HG03469 (cell line): ENCODE measurements at regions not wholly inside any gene's neighbourhood (a gene's known extent, or its start where the extent isn't known, plus 50 kb on each side); places are given as distances from the start of the nearest gene placed in this dataset.
"Not testable (repeated sequence)": the region's sequence is repeated elsewhere in the genome, so short reads cannot be mapped to it uniquely, and the experiment has no call there.

Experiments used
- ATAC-seq: cut with Tn5 transposase; IDR thresholded peaks from one replicate; pipeline ENCODE4 v1.9.1; 2021; ENCODE audit warnings: mild to moderate bottlenecking, moderate library complexity, moderate number of reproducible peaks; ENCODE audit not compliant: unreplicated experiment

DNA sequence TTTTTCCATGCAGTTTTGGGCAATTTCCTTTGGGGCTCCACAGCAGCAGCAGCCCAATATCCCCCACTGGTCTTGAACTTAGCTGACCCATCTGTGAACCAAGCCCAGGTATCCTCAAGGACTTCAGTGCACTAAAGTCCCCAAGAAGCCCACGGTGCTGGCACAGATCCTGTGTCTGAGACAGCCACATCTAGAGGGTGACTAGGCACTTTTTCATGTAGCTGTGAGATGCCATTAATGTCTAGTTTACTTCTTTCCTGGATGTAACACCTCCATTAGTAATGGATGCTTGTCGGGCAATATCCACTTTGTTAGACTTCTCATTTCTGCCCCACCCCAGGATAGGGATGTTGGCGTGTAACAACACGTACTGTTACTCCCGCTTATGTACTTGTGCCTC lies 117.9 kb downstream of the GPCPD1 start:
- ATAC-seq = no peak

DNA sequence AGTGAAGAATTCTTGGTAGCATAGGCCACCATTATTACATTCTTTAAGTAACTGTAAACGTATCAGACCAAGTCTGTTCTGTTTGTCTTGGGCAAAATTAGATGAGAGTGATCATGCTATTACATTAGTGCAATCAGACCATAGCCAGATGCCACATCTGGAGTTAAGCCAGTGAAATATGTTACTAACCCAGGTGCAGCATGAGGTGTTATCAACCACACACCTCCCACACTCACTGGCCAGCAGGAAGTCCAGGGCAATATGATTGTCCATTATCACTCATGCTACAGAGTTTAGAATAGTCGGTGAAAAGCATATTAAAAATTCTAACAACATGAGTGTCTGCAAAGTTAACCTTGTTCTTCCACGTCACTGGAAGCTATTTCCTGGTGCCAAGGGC lies 119.4 kb downstream of the GPCPD1 start:
- ATAC-seq = no peak

DNA sequence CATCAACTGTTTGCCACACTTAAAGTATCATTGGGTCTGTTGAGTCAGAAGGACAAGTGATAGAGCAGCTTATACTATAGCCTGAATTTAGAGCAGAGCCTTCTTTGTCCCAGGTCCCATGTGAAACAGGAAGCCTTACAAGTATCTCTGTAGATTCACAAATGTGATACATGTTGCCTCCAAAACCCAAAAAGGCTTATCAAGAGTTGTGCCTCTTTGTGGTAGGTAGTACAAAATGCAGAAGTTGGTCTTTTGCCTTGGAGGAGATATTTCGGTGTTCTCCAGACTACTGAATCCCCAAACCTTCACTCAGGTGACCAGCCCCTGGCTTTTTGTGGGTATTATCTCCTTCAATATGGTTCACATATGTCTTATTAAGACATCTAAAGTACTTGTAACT lies 121.2 kb downstream of the GPCPD1 start:
- no peak for ATAC-seq

DNA sequence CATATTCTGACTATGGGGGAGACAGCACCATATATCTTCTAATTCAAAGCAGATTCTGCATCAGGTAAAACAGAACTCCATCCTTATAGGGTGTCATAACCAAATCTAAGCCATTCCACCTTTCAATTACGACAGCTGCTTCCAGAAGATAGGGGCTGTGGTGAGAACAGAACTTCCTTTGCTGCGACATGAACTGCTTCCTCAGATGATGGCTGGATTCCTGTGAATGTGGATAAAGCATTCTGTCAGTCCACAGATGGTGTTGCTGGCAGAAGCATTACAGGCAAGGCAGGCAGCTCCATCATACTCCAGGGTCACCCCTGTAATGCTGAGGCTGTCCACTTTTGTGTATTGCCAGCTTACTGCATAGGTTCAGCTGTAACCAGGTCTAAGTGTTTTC lies 122.0 kb downstream of the GPCPD1 start:
- ATAC-seq = no peak

DNA sequence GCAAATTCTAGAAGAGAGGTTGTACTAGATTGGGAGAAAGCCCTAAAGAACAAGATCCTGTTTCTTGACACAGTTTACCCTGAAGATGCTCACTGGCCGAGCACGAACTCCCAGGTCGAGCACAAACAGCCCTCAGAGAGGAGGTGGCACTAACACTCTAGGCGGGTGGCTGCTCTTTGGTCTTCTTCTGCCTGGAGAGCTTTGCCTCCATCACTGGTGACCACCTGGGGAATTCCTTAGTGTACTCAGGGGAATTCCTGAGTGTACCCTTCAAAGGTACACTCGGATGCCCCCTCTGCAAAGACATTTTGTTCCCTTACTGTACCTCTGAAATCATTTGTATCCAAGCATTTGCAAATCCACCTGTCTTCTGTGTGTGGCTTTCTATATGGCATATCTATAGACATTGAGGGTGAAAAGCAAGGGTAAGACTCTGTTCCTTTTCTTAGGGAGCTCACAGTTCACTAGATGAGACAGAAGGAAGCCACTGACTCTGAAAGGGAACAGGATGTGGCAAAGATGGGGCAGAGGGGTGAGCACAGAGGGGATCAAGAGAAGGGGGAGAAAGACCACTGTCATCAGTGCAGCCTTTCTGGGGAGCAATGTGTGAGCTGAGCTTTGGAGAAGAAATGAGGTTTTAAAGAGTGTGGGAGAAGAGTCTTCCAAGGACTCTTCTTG lies 124.3 kb downstream of the GPCPD1 start:
- ATAC-seq = no peak

DNA sequence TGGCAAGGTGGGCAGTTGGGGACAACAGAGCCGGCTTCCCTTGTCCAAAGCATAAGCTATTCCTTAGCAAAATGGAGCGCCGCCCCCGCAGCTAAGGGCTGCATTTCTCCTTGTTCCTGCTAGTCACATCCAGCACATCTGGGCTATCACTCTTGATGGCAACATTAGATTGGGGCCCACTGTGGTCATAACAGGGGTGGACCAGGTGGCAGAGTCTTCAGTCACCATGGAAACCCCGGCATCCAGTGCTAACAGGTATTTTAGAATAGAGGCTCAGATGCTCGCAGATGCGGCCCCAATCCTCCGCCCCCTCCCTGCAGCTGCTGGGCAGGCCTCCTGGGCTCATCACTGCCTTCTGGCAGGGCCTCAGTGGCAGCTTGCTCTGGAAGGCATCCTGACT lies 125.9 kb downstream of the GPCPD1 start:
- ATAC-seq = no peak

DNA sequence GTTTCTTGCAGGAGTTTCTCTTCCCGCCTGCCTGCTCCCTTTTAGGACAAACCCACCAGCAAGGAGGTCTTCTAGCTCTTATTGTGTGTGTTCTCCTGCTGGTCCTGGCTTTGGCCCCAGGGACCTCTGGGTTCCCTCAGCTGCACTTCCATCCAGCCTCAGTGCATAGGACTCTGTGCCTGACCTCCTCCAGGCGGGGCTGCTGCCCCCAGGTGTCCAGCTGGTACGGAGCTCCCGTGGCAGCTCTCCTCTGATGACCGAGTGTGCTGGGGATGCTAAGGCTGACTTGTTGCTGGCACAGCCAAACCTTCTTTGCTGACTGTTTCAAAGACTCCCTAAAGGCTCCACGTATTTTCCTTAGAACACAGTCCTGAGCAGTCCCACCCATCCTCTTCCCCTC lies 126.5 kb downstream of the GPCPD1 start:
- ATAC-seq = no peak

DNA sequence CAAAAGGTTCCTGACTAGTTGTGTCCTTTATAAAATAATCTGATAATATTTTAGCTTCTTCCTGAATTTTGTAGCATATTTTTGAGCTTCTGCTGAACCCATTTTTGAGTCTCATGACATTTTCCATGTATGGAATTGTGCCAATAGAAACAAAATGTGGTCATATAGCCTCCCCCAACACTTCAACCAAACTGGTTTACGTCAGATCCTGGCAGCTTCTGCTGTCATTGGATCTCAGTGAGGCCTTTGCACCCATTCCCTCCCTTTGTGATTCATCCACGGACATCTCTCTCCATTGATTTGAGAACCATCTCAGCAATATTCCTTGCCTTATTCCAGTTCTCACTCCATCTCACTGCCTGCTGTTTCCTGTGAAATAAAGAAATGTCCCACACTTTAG lies 128.0 kb downstream of the GPCPD1 start:
- ATAC-seq = no peak

DNA sequence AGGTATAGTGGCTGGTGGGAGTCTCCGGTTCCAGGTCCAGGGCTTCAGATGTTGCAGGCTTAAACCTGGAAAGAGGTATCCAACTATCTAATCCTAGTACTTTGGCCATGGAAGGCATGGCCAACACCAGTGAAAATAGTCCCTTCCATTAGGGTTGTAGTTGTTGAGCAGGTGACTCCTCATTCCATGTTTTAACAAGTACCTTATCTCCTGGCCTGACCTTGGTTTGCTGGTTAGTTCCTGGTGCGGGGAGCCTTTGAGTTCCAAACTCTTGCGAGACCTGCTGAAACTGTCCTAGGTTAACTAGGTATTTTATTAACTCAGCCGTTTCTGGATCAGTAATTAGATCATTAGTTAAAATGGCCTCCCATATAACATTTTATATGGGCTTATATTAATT lies 128.9 kb downstream of the GPCPD1 start:
- no peak for ATAC-seq

DNA sequence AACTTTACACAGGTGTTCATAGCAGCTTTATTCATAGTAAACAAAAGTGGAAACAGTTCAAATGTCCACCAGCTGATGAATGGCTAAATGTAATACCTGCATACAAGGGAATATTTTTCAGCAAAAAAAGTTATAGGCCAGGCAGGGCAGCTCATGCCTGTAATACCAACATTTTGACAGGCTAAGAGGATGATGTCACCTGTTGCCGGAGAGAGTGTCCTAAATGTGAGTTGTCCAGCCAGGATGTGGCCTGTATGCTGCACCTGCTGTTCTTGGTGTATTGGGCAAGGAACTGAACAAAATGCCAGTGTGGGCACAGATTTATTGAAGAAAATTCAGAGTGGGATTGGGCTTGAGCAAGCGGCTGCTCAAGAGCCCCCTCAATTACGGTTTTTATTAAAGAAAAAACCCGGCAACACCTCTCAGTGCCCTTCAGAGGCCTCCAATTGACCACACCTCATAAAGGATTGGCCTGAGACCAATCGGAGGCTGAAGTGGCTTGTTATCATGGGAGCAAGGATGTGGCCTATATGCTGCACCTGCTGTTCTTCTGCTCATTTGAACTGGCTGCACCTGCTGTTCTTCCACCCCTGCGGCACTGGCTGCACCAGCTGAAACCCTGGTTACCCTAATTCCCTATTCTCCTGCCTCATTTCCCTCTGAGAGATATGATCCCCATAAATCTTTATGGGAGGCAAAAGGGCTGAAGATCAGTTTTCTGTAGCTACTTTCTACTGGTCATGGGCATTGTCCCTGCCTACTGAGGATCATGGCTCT lies 129.8 kb downstream of the GPCPD1 start:
- no peak for ATAC-seq

DNA sequence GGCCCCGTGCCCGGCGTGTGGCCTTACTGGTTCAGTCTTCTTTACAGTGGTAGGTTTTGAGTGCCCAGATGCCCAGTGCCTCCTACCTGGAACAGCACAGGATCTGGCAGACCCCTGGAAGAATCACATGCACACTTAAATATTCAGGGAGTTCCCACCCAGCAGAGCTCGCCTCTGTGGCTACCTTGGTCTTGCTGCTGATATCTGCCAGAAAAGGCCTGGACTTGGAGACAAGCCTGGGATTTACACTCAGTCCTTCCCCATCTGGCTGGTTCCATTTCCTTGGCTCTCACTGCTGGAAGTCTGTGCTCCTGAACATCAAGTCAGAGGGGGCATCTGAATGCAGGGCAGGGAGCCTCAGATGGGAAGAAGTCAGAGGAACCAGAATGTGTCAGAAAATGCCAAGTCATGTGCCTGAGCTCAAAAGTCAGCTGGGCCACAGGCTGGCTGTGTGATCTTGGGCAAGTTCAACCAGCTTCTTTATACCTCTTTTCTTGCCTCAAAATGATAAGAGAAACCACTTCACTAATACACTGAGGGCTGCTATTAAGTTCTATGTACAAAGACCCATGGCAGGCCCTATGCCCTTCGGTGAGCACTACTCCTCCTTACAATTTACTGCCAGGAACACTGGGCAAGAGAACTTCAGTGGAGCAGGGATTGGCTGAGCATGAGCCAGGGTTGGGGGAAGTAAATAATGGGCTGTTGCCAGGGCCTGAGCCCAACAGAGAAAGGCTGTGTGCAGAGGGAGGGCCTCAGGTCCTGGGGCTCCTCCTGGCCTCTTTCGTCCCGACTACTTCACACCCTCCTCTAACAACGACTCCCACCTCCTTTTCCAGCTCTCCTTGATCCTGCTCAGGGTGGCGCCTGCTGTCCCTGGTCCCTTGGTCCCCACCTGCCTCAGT lies 135.9 kb downstream of the GPCPD1 start:
- no peak for ATAC-seq

DNA sequence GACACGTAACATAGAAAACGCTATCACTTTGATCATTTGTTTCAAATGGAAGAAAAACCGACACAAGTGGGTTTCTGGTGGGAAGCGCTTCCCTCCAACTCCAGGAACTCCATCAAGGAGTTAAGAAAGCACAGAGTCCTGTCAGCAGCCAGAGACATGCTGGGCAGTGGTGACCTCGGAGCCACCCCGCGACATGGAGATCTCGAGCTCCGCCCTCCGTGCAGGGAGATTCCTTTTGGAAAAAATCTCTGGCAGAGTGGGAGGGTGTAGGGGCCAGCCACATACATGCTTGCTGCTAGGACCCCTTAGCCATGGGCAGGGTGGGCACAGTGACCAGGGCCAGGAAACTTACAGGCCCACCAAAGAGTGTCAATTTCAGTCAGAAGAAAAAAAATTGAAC lies 138.9 kb downstream of the GPCPD1 start:
- ATAC-seq = not testable (repeated sequence)

DNA sequence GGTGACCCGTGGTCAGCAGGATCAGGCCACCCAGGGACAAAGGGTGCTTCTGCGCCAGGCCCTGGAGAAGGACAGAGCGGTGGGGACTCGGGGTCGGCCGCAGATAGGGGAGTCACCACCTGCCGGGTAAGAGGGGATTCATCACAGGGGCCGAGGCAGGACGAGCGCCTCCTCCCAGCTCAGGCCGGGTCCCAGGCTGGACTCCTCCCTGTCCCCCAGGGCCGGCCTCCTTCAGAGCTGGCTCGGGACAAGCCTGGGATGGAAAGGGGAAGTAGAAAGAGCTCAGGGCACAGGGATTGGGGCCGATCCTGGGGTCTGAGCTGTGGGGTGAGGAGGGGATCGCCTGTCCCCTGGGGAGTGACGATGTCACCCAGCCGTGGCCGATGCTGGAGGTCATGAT lies 139.4 kb downstream of the GPCPD1 start:
- no peak for ATAC-seq

DNA sequence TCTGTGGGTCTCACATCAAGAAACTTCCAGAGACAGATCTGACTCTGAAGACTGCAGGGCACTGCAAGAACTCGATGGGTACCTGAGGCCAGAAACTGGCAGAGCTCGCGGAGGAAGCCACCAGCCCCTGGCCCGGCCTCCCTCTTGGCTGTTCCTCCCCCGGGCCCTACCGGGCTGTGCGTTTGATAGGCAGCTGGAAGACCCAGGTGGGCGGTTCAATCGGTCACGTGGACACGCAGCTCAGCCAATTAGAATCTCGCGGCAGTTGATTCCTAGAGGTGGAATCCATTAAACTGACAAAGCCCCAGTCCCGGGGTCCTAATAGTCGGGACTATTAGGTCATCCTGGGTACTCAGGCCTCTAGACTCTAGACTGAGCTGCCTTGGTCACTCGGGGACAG lies 139.9 kb downstream of the GPCPD1 start:
- ATAC-seq = no peak

DNA sequence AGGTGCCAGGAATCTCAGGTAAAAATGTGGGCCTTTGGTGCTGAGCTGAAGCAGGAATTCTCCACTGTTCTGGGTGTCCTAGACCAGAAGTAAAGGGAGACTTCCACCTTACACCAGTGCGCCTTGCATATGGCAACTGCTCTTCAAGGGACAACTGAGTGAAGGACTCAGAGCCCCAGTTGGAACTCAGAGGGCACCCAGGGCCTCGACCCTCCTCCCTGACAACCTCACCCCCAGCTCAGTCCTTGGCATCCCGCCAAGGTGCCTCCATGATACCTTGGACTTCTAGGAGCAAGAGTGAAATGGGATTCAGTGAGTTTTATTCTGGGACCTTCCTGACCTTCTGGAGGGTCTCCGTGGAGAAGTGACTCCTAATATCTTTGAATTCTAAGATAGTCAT lies 140.3 kb downstream of the GPCPD1 start:
- ATAC-seq = no peak

DNA sequence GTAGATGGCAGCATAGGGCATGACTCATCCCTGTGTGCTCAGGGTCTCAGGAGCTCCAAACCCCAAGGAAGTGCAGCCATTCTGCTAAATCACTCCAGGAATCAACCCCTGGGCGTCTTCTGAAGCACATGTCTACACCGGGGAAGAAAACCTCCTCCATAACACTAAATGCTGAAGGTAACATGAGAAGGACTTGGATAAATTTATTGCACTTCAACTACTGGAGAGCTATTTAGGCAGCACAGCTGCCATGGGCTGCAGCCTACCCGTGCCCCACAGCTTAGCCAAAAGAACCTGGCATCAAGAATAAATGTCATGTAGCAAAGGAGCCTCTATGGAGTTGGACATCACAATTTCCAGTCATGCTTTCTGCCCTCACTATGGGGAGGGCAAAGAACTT lies 141.7 kb downstream of the GPCPD1 start:
- no peak for ATAC-seq

DNA sequence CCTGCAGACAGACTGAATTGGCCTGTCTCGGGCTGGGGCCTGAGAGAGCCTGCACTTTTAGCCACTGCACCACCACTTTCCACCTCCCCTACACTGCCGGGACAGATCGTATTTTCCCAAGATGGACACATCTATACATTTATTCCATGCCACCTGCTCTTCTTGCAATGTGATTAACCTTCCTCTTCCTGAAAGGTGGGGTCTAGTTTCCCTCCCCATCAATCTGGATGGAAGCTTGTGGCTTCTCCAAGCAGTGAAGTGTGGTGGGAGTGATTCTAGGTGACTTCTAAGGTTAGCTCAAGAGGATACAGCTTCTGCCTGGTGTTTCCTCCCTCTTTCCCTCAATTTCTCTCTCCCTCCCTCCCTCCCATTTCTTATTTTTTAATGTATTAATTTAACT lies 143.7 kb downstream of the GPCPD1 start:
- ATAC-seq = no peak

DNA sequence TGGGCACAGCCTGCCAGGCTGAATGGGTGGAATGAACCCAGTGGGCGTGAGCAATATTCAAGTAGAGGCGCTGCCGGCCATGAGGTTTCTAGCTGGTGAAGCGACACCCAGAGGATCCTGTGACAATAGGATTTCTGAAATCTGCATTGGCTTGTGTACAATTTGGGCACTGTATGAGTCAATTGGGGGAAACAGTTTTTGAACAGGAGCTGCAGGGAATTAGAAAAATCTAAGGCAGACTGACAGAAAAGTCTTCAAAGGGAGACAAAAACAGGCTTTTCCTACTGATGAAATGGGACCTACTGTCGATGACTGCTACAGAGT lies 145.2 kb downstream of the GPCPD1 start:
- no peak for ATAC-seq

DNA sequence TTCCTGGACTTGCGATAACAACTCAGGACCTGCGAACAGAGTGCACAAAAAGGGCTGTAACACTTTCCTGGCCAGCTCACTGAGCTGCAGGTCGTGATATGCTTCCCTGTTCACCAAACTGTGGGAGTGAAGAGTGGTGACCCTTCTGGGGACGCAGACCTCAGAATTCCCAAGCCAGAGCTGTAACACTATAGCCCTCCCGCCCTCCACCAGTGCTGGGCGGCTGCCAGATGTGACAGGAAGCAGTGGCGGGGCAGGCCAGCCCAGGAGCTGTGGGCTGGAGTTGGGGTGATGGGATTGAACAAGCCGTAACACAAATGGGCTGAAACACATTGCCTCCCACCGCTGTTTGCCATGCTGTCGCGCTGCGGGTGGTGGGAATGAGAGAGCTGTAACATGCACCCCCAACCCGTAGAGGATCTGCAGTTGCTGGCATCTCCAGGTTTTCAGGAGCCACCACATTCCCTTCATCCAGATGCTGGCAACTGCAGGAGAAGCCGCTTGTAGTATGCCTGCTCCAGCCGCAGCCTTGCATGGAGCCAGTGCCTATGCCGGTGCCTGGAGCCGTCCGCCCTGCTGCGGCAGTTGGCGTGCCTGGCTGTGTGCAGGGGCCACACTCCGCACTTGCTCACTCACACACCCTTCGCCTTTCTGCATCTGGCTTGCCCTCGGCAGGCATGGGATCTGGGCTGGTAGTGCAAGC lies 145.8 kb downstream of the GPCPD1 start:
- ATAC-seq = no peak

DNA sequence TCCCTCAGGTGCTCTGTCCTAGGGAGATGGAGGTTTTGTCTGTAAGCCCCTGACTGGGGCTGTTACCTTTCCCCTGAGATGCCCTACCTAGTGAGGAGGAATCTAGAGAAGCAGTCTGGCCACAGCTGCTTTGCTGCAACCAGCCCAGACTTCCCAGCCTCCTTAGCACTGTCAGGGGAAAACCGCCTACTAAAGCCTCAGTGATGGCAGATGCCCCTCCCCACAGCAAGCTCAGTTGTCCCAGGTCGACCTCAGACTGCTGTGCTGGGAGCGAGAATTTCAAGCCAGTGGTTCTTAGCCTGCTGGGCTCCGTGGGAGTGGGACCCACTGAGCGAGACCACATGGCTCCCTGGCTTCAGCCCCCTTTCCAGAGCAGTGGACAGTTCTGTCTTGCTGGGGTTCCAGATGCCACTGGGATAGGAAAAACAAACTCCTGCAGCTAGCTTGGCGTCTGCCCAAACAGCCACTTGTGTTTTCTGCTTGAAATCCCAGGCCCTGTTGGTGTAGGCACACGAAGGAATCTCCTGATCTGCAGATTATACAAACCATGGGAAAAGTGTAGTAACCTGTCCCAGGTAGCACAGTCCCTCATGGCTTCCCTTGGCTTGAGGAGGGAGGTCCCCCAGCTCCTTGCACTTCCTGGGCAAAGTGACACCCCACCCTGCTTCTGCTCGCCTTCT lies 146.4 kb upstream of the PROKR2 start:
- ATAC-seq = no peak

DNA sequence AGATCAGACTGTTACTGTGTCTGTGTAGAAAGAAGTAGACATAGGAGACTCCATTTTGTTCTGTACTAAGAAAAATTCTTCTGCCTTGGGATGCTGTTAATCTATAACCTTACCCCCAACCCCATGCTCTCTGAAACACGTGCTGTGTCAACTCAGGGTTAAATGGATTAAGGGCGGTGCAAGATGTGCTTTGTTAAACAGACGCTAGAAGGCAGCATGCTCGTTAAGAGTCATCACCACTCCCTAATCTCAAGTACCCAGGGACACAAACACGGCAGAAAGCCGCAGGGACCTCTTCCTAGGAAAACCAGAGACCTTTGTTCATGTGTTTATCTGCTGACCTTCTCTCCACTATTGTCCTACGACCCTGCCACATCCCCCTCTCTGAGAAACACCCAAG lies 137.0 kb upstream of the PROKR2 start:
- ATAC-seq = not testable (repeated sequence)
